ENCODE measurements at regions not wholly inside any gene's neighbourhood (a gene's known extent, or its start where the extent isn't known, plus 50 kb on each side); places are given as distances from the start of the nearest gene placed in this dataset.

DNA sequence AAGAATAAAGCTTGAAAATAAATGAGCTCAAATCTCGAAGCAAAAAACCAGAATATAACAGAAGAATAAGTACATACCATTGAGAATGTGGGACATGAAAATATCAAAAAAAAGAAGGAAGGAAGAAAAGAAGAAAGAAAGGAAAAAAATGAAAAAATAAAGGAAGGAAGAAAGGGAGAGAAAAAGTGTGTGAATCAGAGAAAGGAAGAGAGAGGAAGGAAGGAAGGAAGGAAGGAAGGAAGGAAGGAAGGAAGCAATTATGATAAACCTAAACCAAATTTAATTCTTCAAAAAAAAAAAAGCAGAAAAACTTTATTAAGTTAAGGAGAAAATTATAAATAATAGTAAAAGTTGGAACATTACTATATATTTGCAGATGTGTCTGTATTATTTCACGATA is 949.8 kb downstream of the NLGN4X start:
- H3K27me3 ChIP-seq (ENCODE audit: insufficient read depth, low read length, poor library complexity, severe bottlenecking): no peaks in the 10 kb centered on the region
- no peak for TF ChIP-seq EZH2phosphoT487 (IDR thresholded peaks at IDR 0.05; ENCODE audit: borderline replicate concordance)
- TF ChIP-seq, protein P1, sequence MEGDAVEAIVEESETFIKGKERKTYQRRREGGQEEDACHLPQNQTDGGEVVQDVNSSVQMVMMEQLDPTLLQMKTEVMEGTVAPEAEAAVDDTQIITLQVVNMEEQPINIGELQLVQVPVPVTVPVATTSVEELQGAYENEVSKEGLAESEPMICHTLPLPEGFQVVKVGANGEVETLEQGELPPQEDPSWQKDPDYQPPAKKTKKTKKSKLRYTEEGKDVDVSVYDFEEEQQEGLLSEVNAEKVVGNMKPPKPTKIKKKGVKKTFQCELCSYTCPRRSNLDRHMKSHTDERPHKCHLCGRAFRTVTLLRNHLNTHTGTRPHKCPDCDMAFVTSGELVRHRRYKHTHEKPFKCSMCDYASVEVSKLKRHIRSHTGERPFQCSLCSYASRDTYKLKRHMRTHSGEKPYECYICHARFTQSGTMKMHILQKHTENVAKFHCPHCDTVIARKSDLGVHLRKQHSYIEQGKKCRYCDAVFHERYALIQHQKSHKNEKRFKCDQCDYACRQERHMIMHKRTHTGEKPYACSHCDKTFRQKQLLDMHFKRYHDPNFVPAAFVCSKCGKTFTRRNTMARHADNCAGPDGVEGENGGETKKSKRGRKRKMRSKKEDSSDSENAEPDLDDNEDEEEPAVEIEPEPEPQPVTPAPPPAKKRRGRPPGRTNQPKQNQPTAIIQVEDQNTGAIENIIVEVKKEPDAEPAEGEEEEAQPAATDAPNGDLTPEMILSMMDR (conservative IDR thresholded peaks at IDR 0.05; ENCODE audit: low read length): no peak
- no peak overlapping the region for H3K4me3 ChIP-seq (ENCODE audit: low read length, poor library complexity, severe bottlenecking)
- no peaks in the 10 kb centered on the region for H3K79me2 ChIP-seq (ENCODE audit: insufficient read depth, low read length)
- no peaks in the 10 kb centered on the region for H3K4me1 ChIP-seq (ENCODE audit: insufficient read depth, low read length, poor library complexity, severe bottlenecking)
- H3K9ac ChIP-seq (ENCODE audit: low read depth, low read length, poor library complexity, severe bottlenecking): no peak overlapping the region
- H3F3A ChIP-seq (ENCODE audit: low read depth): no peaks in the 10 kb centered on the region
- H3K36me3 ChIP-seq (ENCODE audit: insufficient read depth, low read length): no peaks in the 10 kb centered on the region
- no peaks in the 10 kb centered on the region for H3K9me2 ChIP-seq (replicated peaks; ENCODE audit: low read depth, low read length)
- no peak overlapping the region for H2AFZ ChIP-seq (ENCODE audit: low read length)
- H3K9me3 ChIP-seq (ENCODE audit: insufficient read depth, low read depth, low read length): no peaks in the 10 kb centered on the region
- no peaks in the 10 kb centered on the region for H4K20me1 ChIP-seq (ENCODE audit: insufficient read depth, low read length, poor library complexity, severe bottlenecking)
- H3K4me2 ChIP-seq (ENCODE audit: low read depth, low read length, poor library complexity, severe bottlenecking): no peak overlapping the region

DNA sequence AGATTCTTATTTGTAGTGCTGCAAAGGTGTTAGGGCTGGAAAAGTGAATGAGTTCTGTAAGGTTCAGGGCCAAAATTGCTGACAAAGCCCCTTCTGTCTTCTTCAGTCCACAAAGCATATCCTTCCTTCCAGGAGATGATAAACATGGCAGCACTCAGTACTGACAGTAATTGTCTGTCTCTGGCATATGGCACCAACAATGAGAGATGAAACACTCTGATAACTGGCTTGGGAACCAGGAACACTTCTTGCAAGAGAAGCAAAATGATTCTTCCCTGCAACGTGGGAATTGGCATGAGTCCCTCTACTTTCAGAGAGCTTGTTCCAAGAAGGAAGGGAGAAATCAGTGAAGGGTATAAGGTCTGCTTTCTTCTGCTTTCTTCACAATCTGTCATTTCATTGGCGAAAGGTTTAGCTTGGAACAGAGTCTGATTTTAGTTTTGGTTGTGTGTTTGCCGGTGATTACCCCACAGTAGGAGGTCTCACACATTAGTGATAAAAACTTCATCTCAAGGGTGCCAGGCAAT is 963.3 kb downstream of the NLGN4X start:
- H3K4me1 ChIP-seq (ENCODE audit: insufficient read depth, low read length, poor library complexity, severe bottlenecking): no peaks in the 10 kb centered on the region
- H3K36me3 ChIP-seq (ENCODE audit: insufficient read depth, low read length): no peaks in the 10 kb centered on the region
- H3K79me2 ChIP-seq (ENCODE audit: insufficient read depth, low read length): no peaks in the 10 kb centered on the region
- no peaks in the 10 kb centered on the region for H3K27me3 ChIP-seq (ENCODE audit: insufficient read depth, low read length, poor library complexity, severe bottlenecking)
- H3K4me2 ChIP-seq (ENCODE audit: low read depth, low read length, poor library complexity, severe bottlenecking): no peak overlapping the region
- no peak overlapping the region for H3K4me3 ChIP-seq (ENCODE audit: low read length, poor library complexity, severe bottlenecking)
- no peak overlapping the region for H3K9ac ChIP-seq (ENCODE audit: low read depth, low read length, poor library complexity, severe bottlenecking)
- H2AFZ ChIP-seq (ENCODE audit: low read length): no peak overlapping the region
- H4K20me1 ChIP-seq (ENCODE audit: insufficient read depth, low read length, poor library complexity, severe bottlenecking): no peaks in the 10 kb centered on the region
- no peaks in the 10 kb centered on the region for H3K9me2 ChIP-seq (replicated peaks; ENCODE audit: low read depth, low read length)
- no peaks in the 10 kb centered on the region for H3F3A ChIP-seq (ENCODE audit: low read depth)
- no peaks in the 10 kb centered on the region for H3K9me3 ChIP-seq (ENCODE audit: insufficient read depth, low read depth, low read length)
- TF ChIP-seq EZH2phosphoT487 (IDR thresholded peaks at IDR 0.05; ENCODE audit: borderline replicate concordance): no peak
- TF ChIP-seq, protein P1 (conservative IDR thresholded peaks at IDR 0.05; ENCODE audit: low read length): no peak

DNA sequence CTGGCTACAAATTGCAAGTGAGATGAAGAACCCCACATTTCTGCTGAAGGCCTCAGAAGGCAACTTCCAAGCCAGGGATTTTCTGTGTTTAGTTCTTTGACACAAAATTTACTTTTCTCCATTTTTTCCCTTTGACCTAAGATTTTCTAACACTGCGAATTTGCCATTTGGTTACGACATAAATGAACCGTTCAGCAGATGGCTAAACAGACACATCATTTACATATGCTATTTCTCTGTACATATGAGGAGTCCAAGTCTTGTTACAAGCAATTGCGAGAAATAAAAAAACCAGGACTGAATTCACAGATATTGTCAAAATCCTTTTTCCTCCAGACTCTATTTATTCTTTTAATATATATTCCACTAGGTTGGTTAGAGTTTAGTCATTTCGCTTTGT is 978.6 kb downstream of the NLGN4X start:
- Histone ChIP-seq H3K4me1 (ENCODE audit: insufficient read depth, low read length, poor library complexity, severe bottlenecking) (no peaks in the 10 kb centered on the region), H3K36me3 (ENCODE audit: insufficient read depth, low read length) (no peaks in the 10 kb centered on the region), H3K4me3 (ENCODE audit: low read length, poor library complexity, severe bottlenecking) (no peak overlapping the region), H2AFZ (ENCODE audit: low read length) (no peak overlapping the region), H3K27me3 (ENCODE audit: insufficient read depth, low read length, poor library complexity, severe bottlenecking) (no peaks in the 10 kb centered on the region), H3K4me2 (ENCODE audit: low read depth, low read length, poor library complexity, severe bottlenecking) (no peak overlapping the region), H3K9me2 (replicated peaks; ENCODE audit: low read depth, low read length) (no peaks in the 10 kb centered on the region), H3K9ac (ENCODE audit: low read depth, low read length, poor library complexity, severe bottlenecking) (no peak overlapping the region), H3K79me2 (ENCODE audit: insufficient read depth, low read length) (no peaks in the 10 kb centered on the region), H3K9me3 (ENCODE audit: insufficient read depth, low read depth, low read length) (no peaks in the 10 kb centered on the region), H3F3A (ENCODE audit: low read depth) (no peaks in the 10 kb centered on the region), H4K20me1 (ENCODE audit: insufficient read depth, low read length, poor library complexity, severe bottlenecking) (no peaks in the 10 kb centered on the region)
- no peak for TF ChIP-seq EZH2phosphoT487 (IDR thresholded peaks at IDR 0.05; ENCODE audit: borderline replicate concordance)
- TF ChIP-seq, protein P1 (conservative IDR thresholded peaks at IDR 0.05; ENCODE audit: low read length): no peak

All from Loucy (cell line).